Epidermal melanocyte (primary cell): ENCODE measurements at regions not wholly inside any gene's neighbourhood (a gene's known extent, or its start where the extent isn't known, plus 50 kb on each side); places are given as distances from the start of the nearest gene placed in this dataset.
"Not testable (repeated sequence)": the region's sequence is repeated elsewhere in the genome, so short reads cannot be mapped to it uniquely, and the experiment has no call there.

Experiments
- DNase-seq: peaks from one replicate; pipeline ENCODE4 v3.0.0; 2011; ENCODE audit warnings: low spot score; ENCODE audit not compliant: insufficient read length

DNA sequence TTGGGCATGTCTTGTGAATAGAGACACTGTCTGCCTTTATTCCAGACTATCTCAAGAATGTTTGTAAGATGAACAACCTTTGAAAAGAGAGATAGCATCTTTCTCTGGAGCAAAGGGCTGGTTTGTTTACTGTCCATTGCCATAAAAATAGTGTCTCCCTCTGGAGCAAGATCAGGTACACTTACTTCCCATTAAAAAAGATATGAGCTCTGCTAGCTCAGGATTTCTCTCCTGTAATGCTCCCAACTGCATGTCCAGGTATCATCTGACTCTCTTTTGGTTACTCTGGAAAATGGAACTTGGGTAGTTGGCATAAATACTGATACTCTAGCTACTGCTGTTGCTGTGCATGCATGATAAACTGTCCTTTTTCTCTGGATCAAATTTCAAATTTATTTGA, 381.1 kb downstream of the TFEC start:
- DNase-seq, result no peak

GRCh38 chr7:115647712-115648111, 382.9 kb downstream of the TFEC start:
- DNase-seq, result no peak

DNA sequence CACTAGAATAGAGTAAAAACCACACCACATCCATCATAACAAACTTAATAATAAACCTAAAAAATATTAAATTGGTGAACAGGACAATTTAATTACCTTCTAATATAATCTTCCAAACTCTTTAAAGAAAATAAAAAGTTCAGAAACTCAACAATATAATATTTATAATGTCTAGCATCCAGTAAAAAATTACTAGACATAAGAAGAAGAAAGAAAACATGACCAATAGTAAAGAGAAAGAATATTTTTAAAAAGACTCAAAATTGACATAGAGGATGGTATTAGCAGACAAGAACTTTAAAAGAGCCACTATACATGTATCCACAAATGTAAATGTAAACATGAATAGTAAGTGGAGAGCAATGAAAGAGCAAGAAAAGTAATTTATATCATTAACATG, 388.4 kb downstream of the TFEC start:
- no peak for DNase-seq

DNA sequence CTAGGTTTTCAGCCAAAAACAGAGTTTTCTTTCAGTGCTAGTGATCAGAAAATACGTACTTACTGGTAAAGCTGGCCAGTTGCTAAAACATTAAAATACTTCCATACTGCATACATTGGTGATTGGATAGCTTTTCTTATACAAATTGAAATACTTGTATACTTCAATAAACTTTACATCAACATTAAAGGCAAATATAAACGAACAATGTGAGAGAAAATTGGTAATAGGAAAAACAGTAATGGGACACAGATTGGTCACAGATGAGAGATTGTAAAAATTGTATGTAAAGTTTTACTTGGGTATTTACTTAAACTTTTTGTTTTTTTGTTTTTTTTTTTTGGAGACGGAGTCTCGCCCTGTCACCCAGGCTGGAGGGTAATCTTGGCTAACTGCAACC, 391.7 kb downstream of the TFEC start:
- no peak for DNase-seq

DNA sequence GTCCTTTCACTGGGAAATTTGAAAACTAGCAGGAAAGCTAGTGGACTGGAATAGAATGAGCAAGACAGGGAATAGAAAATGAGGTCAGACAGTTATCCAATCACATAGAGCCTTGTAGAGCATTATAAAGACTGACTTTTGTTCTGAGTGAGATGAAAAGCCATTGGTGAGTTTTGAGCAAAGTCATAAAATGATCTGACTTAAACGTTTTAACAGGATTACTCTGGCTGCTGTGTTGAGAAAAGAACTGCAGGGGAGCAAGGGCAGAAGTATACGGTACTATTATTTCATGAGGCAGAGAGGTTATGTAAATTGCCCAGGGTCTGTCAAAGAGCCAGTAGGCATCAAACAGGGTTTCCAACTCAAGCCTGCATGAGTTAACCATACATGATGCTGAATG, 393.4 kb downstream of the TFEC start:
- DNase-seq, result no peak

- DNase-seq, result no peak
Measured at GRCh38 chr7:115635876-115636275, 394.7 kb downstream of the TFEC start.

DNA sequence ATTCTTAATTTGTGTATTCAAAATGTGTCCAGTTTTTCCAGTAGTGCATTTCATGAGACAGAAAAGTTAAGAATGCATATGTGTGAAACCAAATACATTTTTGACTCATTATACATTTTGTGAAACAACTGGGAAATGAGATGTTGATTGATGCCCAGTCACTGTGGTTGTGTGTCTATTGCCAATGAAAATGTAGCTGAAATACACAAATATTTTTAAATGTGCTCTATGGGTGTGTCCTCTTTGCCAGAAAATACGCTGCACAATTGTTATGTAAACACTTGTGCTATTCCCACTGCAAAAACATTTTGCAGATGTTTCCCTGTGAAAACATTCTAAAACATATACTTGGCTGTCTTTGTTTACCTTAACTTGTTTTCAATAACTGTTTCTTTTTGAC, 395.2 kb downstream of the TFEC start:
- DNase-seq, result no peak

- DNase-seq, result no peak
Measured at GRCh38 chr7:115634633-115635032, 395.9 kb downstream of the TFEC start.

GRCh38 chr7:115632636-115633035, 397.9 kb downstream of the TFEC start:
- no peak for DNase-seq

- no peak for DNase-seq
Measured at GRCh38 chr7:115631782-115632181, 398.8 kb downstream of the TFEC start.

DNA sequence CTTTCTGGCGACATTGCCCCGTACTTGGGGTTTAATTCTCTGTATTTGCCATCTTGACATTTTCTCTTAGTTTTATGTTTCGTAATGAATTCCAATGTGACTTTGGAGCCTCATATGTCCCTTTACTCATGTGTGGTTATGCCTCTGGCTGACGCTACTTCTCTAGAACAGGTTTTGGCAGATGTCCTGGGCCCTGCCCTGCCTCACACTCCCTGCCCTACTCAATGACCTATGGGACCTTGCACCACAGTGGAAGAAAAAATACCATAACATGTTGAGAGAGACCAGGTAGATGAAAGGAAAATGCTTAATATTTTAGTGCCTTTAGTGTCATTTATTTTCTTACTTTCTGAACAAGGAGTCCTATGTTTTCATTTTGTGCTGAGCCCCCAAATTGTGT, 400.5 kb downstream of the TFEC start:
- DNase-seq, result no peak

- DNase-seq, result no peak
Measured at GRCh38 chr7:115618676-115619075, 411.9 kb downstream of the TFEC start.

GRCh38 chr7:115613836-115614235, 416.7 kb downstream of the TFEC start:
- DNase-seq, result no peak

- no peak for DNase-seq
Measured at GRCh38 chr7:115603416-115603815, 427.1 kb downstream of the TFEC start.

DNA sequence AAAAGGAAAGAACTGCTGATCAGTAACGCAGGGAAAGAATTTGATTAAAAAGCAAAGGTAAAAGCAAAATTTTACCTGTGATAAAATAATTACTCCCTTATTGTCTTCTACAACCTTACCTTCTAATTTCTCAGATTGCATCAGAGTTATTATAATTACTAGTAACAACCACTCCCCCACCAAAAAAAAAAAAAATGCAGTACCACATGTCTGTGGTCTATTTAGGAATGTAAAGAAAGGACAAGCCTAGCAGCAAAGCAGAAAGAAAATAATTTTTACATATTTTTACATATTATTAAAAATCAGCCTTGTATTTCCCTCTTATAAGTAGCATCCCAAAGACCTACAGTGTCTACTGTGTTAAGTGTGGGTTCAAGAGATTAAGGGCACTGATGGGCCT, 430.4 kb downstream of the TFEC start:
- DNase-seq, result no peak

- not testable (repeated sequence) for DNase-seq
Measured at GRCh38 chr7:115599184-115599583, 431.4 kb downstream of the TFEC start.

DNA sequence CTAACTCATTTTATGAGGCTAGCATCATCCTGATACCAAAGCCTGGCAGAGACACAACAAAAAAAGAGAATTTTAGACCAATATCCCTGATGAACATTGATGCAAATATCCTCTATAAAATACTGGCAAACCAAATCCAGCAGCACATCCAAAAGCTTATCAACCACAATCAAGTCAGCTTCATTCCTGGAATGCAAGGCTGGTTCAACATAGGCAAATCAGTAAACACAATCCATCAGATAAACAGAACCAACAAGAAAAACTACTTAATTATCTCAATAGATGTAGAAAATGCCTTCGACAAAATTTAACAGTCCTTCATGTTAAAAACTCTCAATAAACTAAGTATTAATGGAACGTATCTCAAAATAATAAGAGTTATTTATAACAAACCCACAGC, 433.3 kb downstream of the TFEC start:
- not testable (repeated sequence) for DNase-seq

DNA sequence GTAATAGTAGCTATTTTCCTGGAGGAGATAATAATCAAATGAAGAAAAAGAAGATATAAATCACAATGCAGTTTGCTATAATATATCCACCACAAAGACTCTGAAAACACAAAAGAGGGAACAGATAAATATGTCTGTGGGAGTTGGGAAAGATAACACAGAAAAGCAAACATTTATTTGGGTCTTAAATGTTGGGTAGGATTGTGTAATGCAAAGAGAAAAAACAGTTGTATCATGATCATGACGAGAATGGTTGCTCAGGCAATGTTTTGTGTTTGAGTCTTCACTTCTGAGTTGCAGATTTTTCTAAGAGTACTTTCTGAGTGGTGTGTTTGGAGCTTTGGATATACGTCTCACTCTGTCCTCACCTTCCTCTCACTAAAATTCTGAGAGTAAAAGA, 437.5 kb downstream of the TFEC start:
- DNase-seq, result no peak

- no peak for DNase-seq
Measured at GRCh38 chr7:115585015-115585718, 445.4 kb downstream of the TFEC start.

GRCh38 chr7:115582956-115583355, 447.6 kb downstream of the TFEC start:
- no peak for DNase-seq

GRCh38 chr7:115578576-115578975, 452.0 kb downstream of the TFEC start:
- no peak for DNase-seq

DNA sequence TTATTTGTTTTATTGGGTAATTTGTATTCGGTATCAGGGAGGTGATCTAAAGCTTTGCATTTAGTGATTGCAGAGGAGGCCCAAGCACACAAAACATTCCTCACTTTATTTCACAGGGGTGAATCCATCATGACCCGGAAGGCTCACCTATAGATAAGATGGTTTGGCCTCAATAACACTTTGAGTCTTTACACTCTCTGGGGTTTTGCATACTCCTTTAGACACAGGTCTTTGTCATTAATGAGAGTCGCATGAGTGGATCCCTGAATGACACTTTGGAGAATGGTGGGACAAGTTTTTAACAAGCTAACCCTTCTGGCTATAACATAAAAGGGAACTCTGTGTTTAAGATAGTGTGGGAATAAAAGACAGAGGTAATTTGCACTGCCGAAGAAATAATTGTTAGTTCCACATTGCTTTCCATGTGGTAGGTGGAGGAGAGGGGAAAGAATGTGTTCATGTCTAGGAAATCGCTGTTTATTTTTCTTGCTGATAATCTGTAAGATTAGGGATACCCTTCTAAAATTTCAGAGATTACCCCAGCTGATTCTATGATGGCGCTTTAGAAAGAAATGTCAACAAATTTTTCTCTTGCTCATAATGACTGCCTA, 455.8 kb downstream of the TFEC start:
- no peak for DNase-seq

- DNase-seq, result no peak
Measured at GRCh38 chr7:115572111-115572510, 458.5 kb downstream of the TFEC start.
